GM21737 (cell line): ENCODE measurements at regions not wholly inside any gene's neighbourhood (a gene's known extent, or its start where the extent isn't known, plus 50 kb on each side); places are given as distances from the start of the nearest gene placed in this dataset.

Experiments
- ATAC-seq: cut with Tn5 transposase; IDR thresholded peaks from one replicate; pipeline ENCODE4 v1.9.1; 2021; ENCODE audit warnings: mild to moderate bottlenecking, moderate library complexity; ENCODE audit not compliant: unreplicated experiment

GRCh38 chr6:18752278-18753068, 365.3 kb downstream of the RNF144B start:
- no peak for ATAC-seq

GRCh38 chr6:18753076-18753475, 365.9 kb downstream of the RNF144B start:
- ATAC-seq: no peak

- ATAC-seq: no peak
These were observed 375.9 kb downstream of the RNF144B start for GRCh38 chr6:18763086-18763485.

- ATAC-seq: no peak
These were observed 397.6 kb downstream of the RNF144B start for GRCh38 chr6:18784794-18785193.

- no peak for ATAC-seq
These were observed 398.8 kb downstream of the RNF144B start for GRCh38 chr6:18785810-18786490.

- ATAC-seq: no peak
These were observed 405.7 kb downstream of the RNF144B start for GRCh38 chr6:18792866-18793265.

GRCh38 chr6:18795726-18796125, 408.6 kb downstream of the RNF144B start:
- ATAC-seq: no peak

- no peak for ATAC-seq
These were observed 433.6 kb downstream of the RNF144B start for GRCh38 chr6:18820725-18821124.

- ATAC-seq: no peak
These were observed 436.7 kb downstream of the RNF144B start for GRCh38 chr6:18823782-18824386.

- ATAC-seq: no peak
These were observed 442.2 kb downstream of the RNF144B start for GRCh38 chr6:18829272-18829870.

GRCh38 chr6:18835976-18836375, 448.8 kb downstream of the RNF144B start:
- no peak for ATAC-seq

GRCh38 chr6:18837013-18837412, 449.9 kb downstream of the RNF144B start:
- no peak for ATAC-seq

GRCh38 chr6:18842534-18842933, 455.4 kb downstream of the RNF144B start:
- no peak for ATAC-seq

GRCh38 chr6:18845896-18846295, 458.7 kb downstream of the RNF144B start:
- ATAC-seq: no peak

GRCh38 chr6:18846327-18846726, 459.2 kb downstream of the RNF144B start:
- no peak for ATAC-seq

- ATAC-seq: no peak
These were observed 474.1 kb downstream of the RNF144B start for GRCh38 chr6:18861204-18861603.

GRCh38 chr6:18883268-18883667, 496.1 kb downstream of the RNF144B start:
- ATAC-seq: no peak

GRCh38 chr6:18883851-18884250, 496.7 kb downstream of the RNF144B start:
- no peak for ATAC-seq

GRCh38 chr6:18893540-18894269, 506.6 kb downstream of the RNF144B start:
- no peak for ATAC-seq

- ATAC-seq: no peak
These were observed 510.2 kb downstream of the RNF144B start for GRCh38 chr6:18897350-18897749.

GRCh38 chr6:18904681-18905080, 517.5 kb downstream of the RNF144B start:
- no peak for ATAC-seq
